ENCODE measurements at regions not wholly inside any gene's neighbourhood (a gene's known extent, or its start where the extent isn't known, plus 50 kb on each side); places are given as distances from the start of the nearest gene placed in this dataset.
"Not testable (repeated sequence)": the region's sequence is repeated elsewhere in the genome, so short reads cannot be mapped to it uniquely, and the experiment has no call there.

DNA sequence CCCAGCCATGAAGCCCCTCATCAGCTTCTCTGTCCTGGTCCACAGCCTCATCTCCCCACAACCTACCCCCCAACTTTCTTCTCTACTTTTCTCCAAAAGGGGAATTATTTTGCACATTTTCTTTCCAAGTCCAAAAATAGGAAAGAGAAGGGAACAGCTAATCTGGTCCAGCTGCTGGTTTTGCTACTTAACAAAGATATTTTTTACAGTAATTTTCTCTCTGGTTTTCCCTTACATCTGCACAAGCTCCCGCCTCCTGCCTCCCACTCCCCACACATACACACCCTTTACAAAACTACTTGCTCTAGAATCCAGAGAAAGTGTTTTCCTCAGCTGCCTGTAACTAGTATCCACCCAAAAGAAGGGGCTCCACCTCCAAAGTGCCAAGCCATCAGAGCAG lies 177.2 kb downstream of the POLR2M start:
- no peak for DNase-seq

DNA sequence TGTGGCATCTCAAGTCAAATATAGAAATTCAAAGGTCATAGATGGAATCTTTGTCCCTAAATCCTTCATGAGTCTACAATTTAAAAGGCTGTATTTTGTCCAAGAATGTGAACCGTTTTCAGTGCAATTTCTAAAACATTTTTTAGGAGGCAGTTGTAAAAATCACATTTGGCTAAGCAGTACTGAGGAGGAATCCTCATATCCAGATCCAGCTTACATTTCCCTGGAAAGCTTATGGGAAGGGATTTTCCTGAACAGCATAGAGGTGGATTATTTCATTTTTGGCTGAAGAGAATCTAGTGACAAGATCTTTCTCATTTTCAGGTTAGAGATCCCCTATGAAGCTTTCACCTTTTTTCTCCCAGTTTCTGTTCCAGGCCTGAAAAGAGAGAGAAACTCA lies 178.4 kb downstream of the POLR2M start:
- no peak for DNase-seq

DNA sequence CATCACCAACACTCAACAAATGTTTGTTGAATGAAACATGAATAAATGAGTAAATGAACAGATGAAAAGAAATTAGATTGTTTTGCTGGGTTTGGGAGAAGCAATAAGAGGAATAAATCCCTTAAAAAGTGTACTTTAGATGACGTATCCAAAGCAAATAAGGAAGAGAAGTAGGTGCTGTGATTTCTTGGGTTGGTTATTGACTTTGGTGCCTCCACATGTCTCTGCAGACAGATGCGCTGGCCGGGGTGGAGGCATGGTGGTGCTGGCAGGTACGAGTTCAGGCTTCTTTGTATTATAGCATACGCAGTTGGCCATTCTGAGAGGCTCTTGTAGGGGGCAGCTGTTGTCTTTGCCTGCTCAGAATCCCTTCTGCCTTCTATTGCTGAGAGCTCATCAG lies 178.9 kb downstream of the POLR2M start:
- no peak for DNase-seq

DNA sequence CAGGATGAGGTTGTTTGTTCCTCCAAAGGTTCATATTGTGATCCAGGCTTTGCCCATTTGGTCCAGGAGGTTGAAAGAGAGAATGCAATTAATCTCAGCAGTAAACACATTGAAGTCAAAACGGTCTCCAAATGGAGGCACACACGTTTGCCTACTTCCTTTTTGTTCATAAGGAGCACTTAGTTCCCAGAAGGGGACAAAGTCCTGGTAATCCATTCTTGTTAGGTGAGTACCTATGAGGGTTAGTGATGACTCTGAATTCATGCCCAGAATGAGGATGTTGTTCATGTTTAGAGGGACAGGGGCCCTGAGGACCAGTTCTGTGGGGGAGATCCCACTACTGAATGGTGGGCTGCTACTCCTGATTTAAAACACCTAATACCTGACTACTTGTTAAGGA lies 177.7 kb downstream of the ALDH1A2 start:
- no peak for DNase-seq

DNA sequence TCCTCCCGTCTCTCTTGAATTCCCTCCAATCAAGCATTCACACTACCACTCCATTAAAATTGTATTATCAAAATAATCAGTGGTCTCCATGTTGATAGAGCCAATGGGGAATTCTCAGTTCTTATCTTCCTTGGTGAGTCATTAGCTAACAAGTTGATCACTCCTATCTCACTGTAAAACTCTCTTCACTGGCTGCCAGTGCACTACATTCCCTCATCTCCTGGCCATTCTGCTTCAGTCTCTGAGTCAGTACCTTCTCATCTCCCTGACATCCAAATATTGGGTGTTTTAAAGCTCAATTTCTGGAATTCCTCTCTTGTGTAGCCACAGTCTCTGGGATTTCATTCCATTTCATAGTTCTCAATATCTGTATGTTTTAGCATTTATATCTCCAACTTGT lies 175.2 kb downstream of the ALDH1A2 start:
- DNase-seq, result no peak

DNA sequence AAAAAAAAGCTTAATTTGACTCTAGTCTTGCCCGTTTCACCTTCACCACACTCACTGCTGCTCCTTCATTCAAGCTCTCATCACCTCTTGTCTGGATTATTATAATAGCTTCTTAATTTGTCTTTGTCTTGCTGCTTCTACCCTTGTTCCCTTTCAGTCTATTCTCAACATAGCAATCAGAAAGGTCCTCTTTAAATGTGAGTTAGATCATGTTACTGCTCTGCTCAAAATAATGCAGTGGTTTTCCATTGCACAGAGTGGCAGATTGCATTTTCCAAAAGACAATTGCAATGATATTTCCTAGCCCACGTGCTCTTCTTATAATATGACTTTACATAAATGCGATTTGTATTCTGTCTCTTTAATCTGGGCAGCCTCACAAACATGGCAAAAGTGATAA lies 174.6 kb downstream of the ALDH1A2 start:
- DNase-seq, result no peak

DNA sequence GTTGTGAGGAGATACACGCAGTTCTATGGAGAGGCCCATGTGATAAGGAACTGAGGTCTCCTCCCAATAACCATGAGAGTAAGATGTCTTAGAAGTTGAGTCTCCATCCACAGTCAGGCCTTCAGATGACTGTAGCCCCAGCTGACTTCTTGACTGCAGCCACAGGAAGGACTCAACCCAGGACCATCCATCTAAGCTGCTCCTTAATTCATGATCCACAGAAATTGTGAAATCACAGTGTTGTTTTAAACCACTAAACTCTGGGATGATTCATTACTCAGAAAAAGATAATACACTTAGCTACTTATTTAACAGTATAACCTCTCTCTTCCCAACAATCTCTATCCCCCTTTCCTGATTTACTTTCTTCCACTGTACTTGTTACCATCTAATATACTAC lies 173.3 kb downstream of the ALDH1A2 start:
- DNase-seq, result no peak

DNA sequence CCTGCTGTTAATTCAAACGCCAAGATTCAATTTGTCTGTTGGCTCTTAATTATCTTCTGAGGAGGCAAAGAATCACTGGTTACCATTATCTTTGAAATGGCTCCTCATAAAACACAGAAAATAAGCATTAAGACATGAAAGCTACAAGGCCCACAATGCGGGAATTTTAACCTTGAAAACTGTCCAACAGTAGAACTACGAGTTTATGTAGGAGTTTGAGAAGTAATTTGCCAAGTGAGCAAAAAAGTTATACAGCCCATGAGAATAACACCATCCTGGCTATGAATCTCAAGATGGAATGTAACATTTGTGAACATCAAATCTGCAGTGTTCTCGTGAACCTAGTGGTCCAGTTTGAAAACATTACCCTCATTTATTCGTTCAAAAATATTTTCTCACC lies 172.5 kb downstream of the ALDH1A2 start:
- no peak for DNase-seq

DNA sequence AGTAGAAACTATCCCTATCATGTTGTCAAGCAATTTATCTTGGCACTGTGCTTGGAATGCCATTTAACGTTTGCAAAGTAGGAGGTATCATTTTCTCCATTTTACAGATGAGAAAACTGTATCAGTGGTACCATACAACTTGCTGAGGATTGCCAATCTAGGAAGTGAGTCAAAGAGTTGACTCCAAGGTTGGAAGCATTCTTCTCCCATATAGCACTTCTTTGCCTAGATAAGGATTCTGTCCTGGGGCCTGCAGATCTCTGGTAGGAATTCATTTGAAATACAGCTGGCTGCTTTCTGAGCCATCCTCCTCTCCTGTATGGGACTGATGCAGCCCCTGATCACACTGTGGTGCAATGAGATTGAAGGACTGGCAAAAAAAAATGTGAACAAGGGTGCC lies 170.2 kb downstream of the ALDH1A2 start:
- DNase-seq, result no peak

DNA sequence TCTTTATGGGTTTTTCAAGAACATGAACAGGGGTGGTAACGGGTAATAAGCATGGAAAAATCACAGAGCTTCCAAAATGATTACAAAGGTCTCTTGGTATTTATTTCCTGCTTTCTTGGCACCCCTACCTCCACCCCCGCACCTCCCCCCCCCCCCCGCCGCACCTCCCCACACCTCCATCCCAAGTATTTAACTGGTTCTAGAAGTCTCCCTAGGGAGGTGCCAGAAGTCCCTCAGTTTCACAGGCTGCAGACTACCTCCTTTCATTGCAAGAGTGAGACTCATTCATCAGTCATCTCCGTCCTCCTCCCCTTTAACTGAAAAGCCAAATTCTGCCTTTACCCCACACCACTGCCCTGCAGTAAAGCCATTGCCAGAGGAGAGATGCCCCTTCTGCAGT lies 169.4 kb downstream of the ALDH1A2 start:
- DNase-seq, result no peak

DNA sequence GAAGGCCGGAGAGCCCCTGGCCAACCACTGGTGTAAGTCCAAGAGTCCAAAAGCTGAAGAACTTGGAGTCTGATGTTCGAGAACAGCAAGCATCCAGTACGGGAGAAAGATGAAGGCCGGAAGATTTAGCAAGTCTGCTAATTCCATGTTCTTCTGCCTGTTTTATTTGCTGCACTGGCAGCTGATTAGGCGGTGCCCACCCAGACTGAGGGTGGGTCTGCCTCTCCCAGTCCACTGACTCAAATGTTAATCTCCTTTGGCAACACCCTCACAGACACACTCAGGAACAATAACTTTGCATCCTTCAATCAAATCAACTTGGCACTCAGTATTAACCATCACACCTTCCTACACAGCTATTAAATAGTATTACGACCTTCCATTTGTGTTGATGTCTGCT lies 168.6 kb downstream of the ALDH1A2 start:
- not testable (repeated sequence) for DNase-seq

DNA sequence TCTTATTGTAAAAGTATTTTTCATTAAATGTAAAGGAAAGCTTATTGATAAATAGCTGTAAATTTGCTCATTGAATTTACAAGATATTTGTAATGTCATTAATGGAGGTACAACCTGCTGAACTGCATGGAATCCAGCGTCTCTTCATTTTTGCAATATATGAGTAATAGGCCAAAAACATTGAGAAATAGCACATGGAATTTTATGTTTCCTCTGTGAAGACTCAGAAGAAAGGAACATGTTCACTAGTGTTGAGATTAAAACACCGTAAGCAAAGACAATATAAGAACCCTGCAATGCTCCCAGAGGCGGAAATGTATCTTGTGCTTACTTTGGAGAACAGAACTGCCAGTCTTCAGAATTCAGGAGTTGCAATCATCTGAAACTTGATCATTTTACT lies 167.6 kb downstream of the ALDH1A2 start:
- no peak for DNase-seq

DNA sequence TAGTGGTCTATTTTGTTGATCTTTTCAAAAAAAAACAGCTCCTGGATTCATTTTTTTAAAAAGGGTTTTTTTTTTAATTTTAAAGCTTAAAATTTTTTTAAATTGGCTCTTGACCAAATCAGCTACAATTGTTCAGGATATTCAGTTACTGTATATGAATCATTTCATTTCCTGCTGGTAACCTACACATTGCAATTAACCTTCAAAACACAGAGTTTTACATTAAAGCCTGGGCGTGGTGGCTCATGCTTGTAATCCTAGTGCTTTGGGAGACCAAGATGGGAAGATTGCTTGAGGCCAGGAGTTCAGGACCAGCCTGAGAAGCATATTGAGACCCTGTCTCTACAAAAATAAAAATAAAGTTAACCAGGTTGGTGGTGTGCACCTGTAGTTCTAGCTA lies 163.4 kb downstream of the ALDH1A2 start:
- no peak for DNase-seq

All from inflammatory macrophage (primary cell).